Endothelial cell of umbilical vein (primary cell): ENCODE measurements at regions not wholly inside any gene's neighbourhood (a gene's known extent, or its start where the extent isn't known, plus 50 kb on each side); places are given as distances from the start of the nearest gene placed in this dataset.

Source experiments
- EZH2 ChIP-seq: IDR thresholded peaks from 2 replicates; pipeline ENCODE4 v1.6.1; 2012; ENCODE audit warnings: borderline replicate concordance, low read depth, mild to moderate bottlenecking, moderate library complexity, low read length, inconsistent platforms; ENCODE audit not compliant: severe bottlenecking
- POLR2AphosphoS5 ChIP-seq: IDR thresholded peaks from 2 replicates; pipeline ENCODE4 v1.6.1; 2012; ENCODE audit warnings: low read depth, mild to moderate bottlenecking, control low read depth, low read length, moderate library complexity; ENCODE audit not compliant: insufficient read depth
- TF ChIP-seq, protein P1 (sequence below), 2 donors: IDR thresholded peaks; 1 replicate in 1 of 2; 2 replicates in 1 of 2; pipeline ENCODE4 v1.5.1; 2011; ENCODE audit warnings: low read length in 2 of 2, mild to moderate bottlenecking in 2 of 2, moderate library complexity in 2 of 2, control low read depth in 1 of 2, inconsistent platforms in 1 of 2, low read depth in 1 of 2; ENCODE audit not compliant: insufficient read depth in 1 of 2; ENCODE audit errors: extremely low read depth in 1 of 2
- TF ChIP-seq, protein P2 (sequence below): IDR thresholded peaks from 2 replicates; pipeline ENCODE4 v1.6.1; 2011; ENCODE audit not compliant: insufficient read depth, insufficient read length

DNA sequence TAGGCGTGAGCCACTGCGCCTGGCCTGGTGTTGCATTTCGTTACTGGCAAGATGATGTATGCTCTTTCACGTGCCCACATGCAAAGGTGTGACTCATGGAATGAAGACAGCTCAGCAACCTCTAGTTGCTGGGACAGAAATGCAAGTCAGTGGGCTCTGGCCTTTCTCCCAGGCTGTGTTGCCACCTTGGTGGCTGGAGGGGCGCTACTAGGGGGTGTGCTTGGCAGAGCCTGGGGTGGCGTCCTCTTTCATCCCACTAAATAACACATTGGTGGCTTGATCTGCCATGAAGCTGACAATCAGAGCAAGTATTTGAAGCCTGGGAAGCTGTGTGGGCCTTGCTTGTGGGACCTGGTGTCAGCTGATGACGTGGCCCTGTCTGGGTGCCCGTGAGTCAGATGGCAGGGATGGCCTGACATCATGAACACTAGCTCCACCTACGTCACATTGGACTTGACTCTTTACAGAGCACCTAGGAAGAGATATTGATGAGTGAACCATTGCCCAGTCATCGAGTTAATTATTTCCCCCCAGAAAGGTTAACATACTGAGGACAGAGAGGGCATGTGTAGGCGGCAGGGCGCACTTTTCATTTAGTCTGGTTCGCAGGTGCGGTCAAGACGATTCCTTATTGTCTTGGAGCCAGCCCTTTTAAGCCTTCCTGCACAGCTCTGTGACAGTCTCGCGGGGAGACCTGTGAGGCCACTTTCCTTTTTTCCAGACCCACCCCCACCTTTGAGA, 154.2 kb downstream of the TM9SF2 start:
- TF ChIP-seq, protein P1, sequence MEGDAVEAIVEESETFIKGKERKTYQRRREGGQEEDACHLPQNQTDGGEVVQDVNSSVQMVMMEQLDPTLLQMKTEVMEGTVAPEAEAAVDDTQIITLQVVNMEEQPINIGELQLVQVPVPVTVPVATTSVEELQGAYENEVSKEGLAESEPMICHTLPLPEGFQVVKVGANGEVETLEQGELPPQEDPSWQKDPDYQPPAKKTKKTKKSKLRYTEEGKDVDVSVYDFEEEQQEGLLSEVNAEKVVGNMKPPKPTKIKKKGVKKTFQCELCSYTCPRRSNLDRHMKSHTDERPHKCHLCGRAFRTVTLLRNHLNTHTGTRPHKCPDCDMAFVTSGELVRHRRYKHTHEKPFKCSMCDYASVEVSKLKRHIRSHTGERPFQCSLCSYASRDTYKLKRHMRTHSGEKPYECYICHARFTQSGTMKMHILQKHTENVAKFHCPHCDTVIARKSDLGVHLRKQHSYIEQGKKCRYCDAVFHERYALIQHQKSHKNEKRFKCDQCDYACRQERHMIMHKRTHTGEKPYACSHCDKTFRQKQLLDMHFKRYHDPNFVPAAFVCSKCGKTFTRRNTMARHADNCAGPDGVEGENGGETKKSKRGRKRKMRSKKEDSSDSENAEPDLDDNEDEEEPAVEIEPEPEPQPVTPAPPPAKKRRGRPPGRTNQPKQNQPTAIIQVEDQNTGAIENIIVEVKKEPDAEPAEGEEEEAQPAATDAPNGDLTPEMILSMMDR (IDR thresholded peaks at IDR 0.05; ENCODE audit: extremely low read depth in 1 of 2, insufficient read depth in 1 of 2, low read depth in 1 of 2, low read length in 2 of 2), result no peak
- TF ChIP-seq EZH2 (no peak), POLR2AphosphoS5 (no peak)
- TF ChIP-seq, protein P2, sequence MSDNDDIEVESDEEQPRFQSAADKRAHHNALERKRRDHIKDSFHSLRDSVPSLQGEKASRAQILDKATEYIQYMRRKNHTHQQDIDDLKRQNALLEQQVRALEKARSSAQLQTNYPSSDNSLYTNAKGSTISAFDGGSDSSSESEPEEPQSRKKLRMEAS, result no peak
